Activated naive CD4-positive, alpha-beta T cell (primary cell): ENCODE measurements at regions not wholly inside any gene's neighbourhood (a gene's known extent, or its start where the extent isn't known, plus 50 kb on each side); places are given as distances from the start of the nearest gene placed in this dataset.

Source experiments
- DNase-seq, 4 experiments: peaks; one replicate each; lab custom pipeline; 2025; lab: John Stamatoyannopoulos, UW

GRCh38 chr12:13680916-13681315, 300.5 kb downstream of the GRIN2B start:
- no peak for DNase-seq

GRCh38 chr12:13676880-13677279, 304.5 kb downstream of the GRIN2B start:
- DNase-seq: no peak

GRCh38 chr12:13670285-13670866, 311.0 kb downstream of the GRIN2B start:
- DNase-seq: no peak

GRCh38 chr12:13668880-13669279, 312.5 kb downstream of the GRIN2B start:
- DNase-seq: no peak

- no peak for DNase-seq
These were observed 314.6 kb downstream of the GRIN2B start for GRCh38 chr12:13666806-13667205.

GRCh38 chr12:13661005-13661887, 320.2 kb downstream of the GRIN2B start:
- DNase-seq: no peak

GRCh38 chr12:13654456-13654855, 326.9 kb downstream of the GRIN2B start:
- no peak for DNase-seq

GRCh38 chr12:13652105-13652504, 329.3 kb downstream of the GRIN2B start:
- DNase-seq: no peak

- DNase-seq: no peak
These were observed 345.7 kb downstream of the GRIN2B start for GRCh38 chr12:13635709-13636108.

GRCh38 chr12:13631873-13632272, 349.5 kb downstream of the GRIN2B start:
- no peak for DNase-seq

- no peak for DNase-seq
These were observed 351.0 kb downstream of the GRIN2B start for GRCh38 chr12:13630354-13630753.

GRCh38 chr12:13628067-13628466, 353.3 kb downstream of the GRIN2B start:
- DNase-seq: no peak

GRCh38 chr12:13627536-13627935, 353.9 kb downstream of the GRIN2B start:
- no peak for DNase-seq

GRCh38 chr12:13613297-13613696, 368.1 kb downstream of the GRIN2B start:
- DNase-seq: no peak

- no peak for DNase-seq
These were observed 371.3 kb downstream of the GRIN2B start for GRCh38 chr12:13609894-13610679.

GRCh38 chr12:13606290-13606689, 375.1 kb downstream of the GRIN2B start:
- no peak for DNase-seq

GRCh38 chr12:13603953-13604352, 377.4 kb downstream of the GRIN2B start:
- no peak for DNase-seq

- DNase-seq: no peak
These were observed 379.2 kb downstream of the GRIN2B start for GRCh38 chr12:13602172-13602571.

- DNase-seq: no peak
These were observed 382.2 kb downstream of the GRIN2B start for GRCh38 chr12:13599176-13599575.

GRCh38 chr12:13597837-13598236, 383.6 kb downstream of the GRIN2B start:
- no peak for DNase-seq

- no peak for DNase-seq
These were observed 384.2 kb downstream of the GRIN2B start for GRCh38 chr12:13597166-13597565.

- no peak for DNase-seq
These were observed 384.7 kb downstream of the GRIN2B start for GRCh38 chr12:13596714-13597113.
